COR-L47 (cell line): ENCODE measurements at regions not wholly inside any gene's neighbourhood (a gene's known extent, or its start where the extent isn't known, plus 50 kb on each side); places are given as distances from the start of the nearest gene placed in this dataset.

ENCODE experiments used
- DNase-seq: peaks from one replicate; lab custom pipeline; 2025; lab: John Stamatoyannopoulos, UW

- DNase-seq, result no peak
These were observed 514.1 kb downstream of the TENT5A start for GRCh38 chr6:81238390-81238789.

GRCh38 chr6:81237226-81237625 lies 515.3 kb downstream of the TENT5A start:
- DNase-seq, result no peak

GRCh38 chr6:81235512-81235911 lies 517.0 kb downstream of the TENT5A start:
- DNase-seq, result no peak

GRCh38 chr6:81233990-81234389 lies 518.5 kb downstream of the TENT5A start:
- DNase-seq, result no peak

GRCh38 chr6:81228912-81229555 lies 523.4 kb downstream of the TENT5A start:
- DNase-seq, result no peak

GRCh38 chr6:81226957-81227356 lies 525.5 kb downstream of the TENT5A start:
- no peak for DNase-seq

- no peak for DNase-seq
These were observed 535.8 kb downstream of the TENT5A start for GRCh38 chr6:81216668-81217067.

GRCh38 chr6:81215092-81215432 lies 537.4 kb downstream of the TENT5A start:
- DNase-seq, result no peak

- DNase-seq, result no peak
These were observed 537.9 kb downstream of the TENT5A start for GRCh38 chr6:81214414-81215091.

- DNase-seq, result peak; percentile 69
These were observed 547.8 kb downstream of the TENT5A start for GRCh38 chr6:81204731-81205130.

- DNase-seq, result no peak
These were observed 558.1 kb downstream of the TENT5A start for GRCh38 chr6:81194374-81194773.

GRCh38 chr6:81172056-81172740 lies 580.3 kb downstream of the TENT5A start:
- no peak for DNase-seq

GRCh38 chr6:81169166-81169565 lies 583.3 kb downstream of the TENT5A start:
- DNase-seq, result no peak

GRCh38 chr6:81166770-81167169 lies 585.7 kb downstream of the TENT5A start:
- DNase-seq, result no peak

GRCh38 chr6:81158956-81159355 lies 593.5 kb downstream of the TENT5A start:
- DNase-seq, result no peak

GRCh38 chr6:81148751-81149150 lies 603.7 kb downstream of the TENT5A start:
- DNase-seq, result no peak

GRCh38 chr6:81145506-81145905 lies 607.0 kb downstream of the TENT5A start:
- no peak for DNase-seq

GRCh38 chr6:81144346-81144745 lies 608.1 kb downstream of the TENT5A start:
- DNase-seq, result no peak

GRCh38 chr6:81138236-81138635 lies 614.2 kb downstream of the TENT5A start:
- DNase-seq, result peak; percentile 65

- no peak for DNase-seq
These were observed 621.5 kb downstream of the TENT5A start for GRCh38 chr6:81130969-81131368.

GRCh38 chr6:81130061-81130460 lies 622.4 kb downstream of the TENT5A start:
- DNase-seq, result no peak

GRCh38 chr6:81128671-81129070 lies 623.8 kb downstream of the TENT5A start:
- DNase-seq, result no peak

GRCh38 chr6:81126150-81126549 lies 626.3 kb downstream of the TENT5A start:
- DNase-seq, result no peak
